ENCODE measurements at regions not wholly inside any gene's neighbourhood (a gene's known extent, or its start where the extent isn't known, plus 50 kb on each side); places are given as distances from the start of the nearest gene placed in this dataset.
A peak's percentile ranks its signal among the peaks of the same experiment; 100 is the strongest.

GRCh38 chr1:220410611-220411010 is 117.3 kb upstream of the MARK1 start:
- no peaks in the 10 kb centered on the region for H3K27me3 ChIP-seq (replicated peaks; ENCODE audit: insufficient read depth)
- H3K27ac ChIP-seq: no peak overlapping the region
- H4K20me1 ChIP-seq (ENCODE audit: insufficient read depth): no peaks in the 10 kb centered on the region
- WGBS, 2 experiments (ENCODE audit: low coverage in 1 of 2, low lambda C conversion rate in 2 of 2, missing lambda C conversion rate in 2 of 2): 8 to 12% methylated on average over 7 of the region's 7 CpGs
- in situ Hi-C loops (cut with MboI): no loop called here
- H3K4me3 ChIP-seq: no peak overlapping the region
- H3K9me3 ChIP-seq (ENCODE audit: low read depth): no peaks in the 10 kb centered on the region
- peak; percentile 4 for DNase-seq
- H3K9ac ChIP-seq: no peak overlapping the region
- no peaks in the 10 kb centered on the region for H3F3A ChIP-seq (ENCODE audit: insufficient read depth)
- H2AFZ ChIP-seq: no peak overlapping the region
- no peaks in the 10 kb centered on the region for H3K79me2 ChIP-seq (ENCODE audit: insufficient read depth)
- H3K36me3 ChIP-seq (ENCODE audit: low read depth): no peaks in the 10 kb centered on the region
- H3K4me1 ChIP-seq (ENCODE audit: insufficient read depth): peaks cover 5% of the 10 kb centered on the region; the same call in 1 of the 2 replicates
- TF ChIP-seq EZH2 (IDR thresholded peaks at IDR 0.05; ENCODE audit: insufficient read depth, poor library complexity, severe bottlenecking): no peak
- no peak for TF ChIP-seq EZH2phosphoT487 (IDR thresholded peaks at IDR 0.05; ENCODE audit: insufficient read depth, low read depth)
- no peak overlapping the region for H3K4me2 ChIP-seq (ENCODE audit: unreplicated experiment)
- H3K9me2 ChIP-seq (ENCODE audit: insufficient read depth): no peaks in the 10 kb centered on the region

- Histone ChIP-seq H3K4me3 (no peak overlapping the region), H3K4me2 (ENCODE audit: unreplicated experiment) (no peak overlapping the region), H3K4me1 (ENCODE audit: insufficient read depth) (peaks cover 5% of the 10 kb centered on the region; the same call in 1 of the 2 replicates), H3K36me3 (ENCODE audit: low read depth) (no peaks in the 10 kb centered on the region), H3K79me2 (ENCODE audit: insufficient read depth) (no peaks in the 10 kb centered on the region), H3F3A (ENCODE audit: insufficient read depth) (no peaks in the 10 kb centered on the region), H3K27ac (no peak overlapping the region), H3K9me2 (ENCODE audit: insufficient read depth) (no peaks in the 10 kb centered on the region), H3K9ac (no peak overlapping the region), H4K20me1 (ENCODE audit: insufficient read depth) (no peaks in the 10 kb centered on the region), H3K9me3 (ENCODE audit: low read depth) (no peaks in the 10 kb centered on the region), H3K27me3 (replicated peaks; ENCODE audit: insufficient read depth) (no peaks in the 10 kb centered on the region), H2AFZ (no peak overlapping the region)
- TF ChIP-seq EZH2 (IDR thresholded peaks at IDR 0.05; ENCODE audit: insufficient read depth, poor library complexity, severe bottlenecking) (no peak), EZH2phosphoT487 (IDR thresholded peaks at IDR 0.05; ENCODE audit: insufficient read depth, low read depth) (no peak)
- no peak for DNase-seq
- in situ Hi-C loops (cut with MboI): no loop called here
- WGBS, 2 experiments (ENCODE audit: low coverage in 1 of 2, low lambda C conversion rate in 2 of 2, missing lambda C conversion rate in 2 of 2): 62 to 72% methylated on average over 13 of the region's 13 CpGs
Measured at GRCh38 chr1:220409771-220410595, 118.0 kb upstream of the MARK1 start.

- H3K36me3 ChIP-seq (ENCODE audit: low read depth): no peaks in the 10 kb centered on the region
- H3K4me2 ChIP-seq (ENCODE audit: unreplicated experiment): no peak overlapping the region
- no peaks in the 10 kb centered on the region for H3K79me2 ChIP-seq (ENCODE audit: insufficient read depth)
- no peaks in the 10 kb centered on the region for H3K9me2 ChIP-seq (ENCODE audit: insufficient read depth)
- H3K9ac ChIP-seq: no peak overlapping the region
- in situ Hi-C loops (cut with MboI): no loop called here
- no peaks in the 10 kb centered on the region; the same call in 1 of the 2 replicates for H3K27me3 ChIP-seq (replicated peaks; ENCODE audit: insufficient read depth)
- H4K20me1 ChIP-seq (ENCODE audit: insufficient read depth): no peaks in the 10 kb centered on the region
- no peak overlapping the region for H2AFZ ChIP-seq
- H3K9me3 ChIP-seq (ENCODE audit: low read depth): no peaks in the 10 kb centered on the region
- TF ChIP-seq EZH2phosphoT487 (IDR thresholded peaks at IDR 0.05; ENCODE audit: insufficient read depth, low read depth): no peak
- TF ChIP-seq EZH2 (IDR thresholded peaks at IDR 0.05; ENCODE audit: insufficient read depth, poor library complexity, severe bottlenecking): no peak
- no peaks in the 10 kb centered on the region for H3F3A ChIP-seq (ENCODE audit: insufficient read depth)
- H3K4me1 ChIP-seq (ENCODE audit: insufficient read depth): peaks cover 5% of the 10 kb centered on the region; the same call in 1 of the 2 replicates
- H3K4me3 ChIP-seq: no peak overlapping the region
- no peak overlapping the region for H3K27ac ChIP-seq
- no peak for DNase-seq
Measured at GRCh38 chr1:220407191-220407590, 120.7 kb upstream of the MARK1 start.

GRCh38 chr1:220398238-220398637 is 126.0 kb upstream of the RAB3GAP2 start:
- WGBS, 2 experiments (ENCODE audit: low coverage in 1 of 2, low lambda C conversion rate in 2 of 2, missing lambda C conversion rate in 2 of 2): 23 to 36% methylated on average over 2 of the region's 2 CpGs
- H3K4me2 ChIP-seq (ENCODE audit: unreplicated experiment): no peak overlapping the region
- in situ Hi-C loops (cut with MboI): no loop called here

More at GRCh38 chr1:220398238-220398637, 126.0 kb upstream of the RAB3GAP2 start:
- H3K9me3 ChIP-seq (ENCODE audit: low read depth): no peaks in the 10 kb centered on the region
- no peak for TF ChIP-seq EZH2phosphoT487 (IDR thresholded peaks at IDR 0.05; ENCODE audit: insufficient read depth, low read depth)
- TF ChIP-seq EZH2 (IDR thresholded peaks at IDR 0.05; ENCODE audit: insufficient read depth, poor library complexity, severe bottlenecking): no peak
- no peak overlapping the region for H3K9ac ChIP-seq
- no peaks in the 10 kb centered on the region for H3K4me1 ChIP-seq (ENCODE audit: insufficient read depth)
- H3K27ac ChIP-seq: no peak overlapping the region
- no peak overlapping the region for H3K4me3 ChIP-seq
- no peak for DNase-seq
- no peaks in the 10 kb centered on the region for H3K36me3 ChIP-seq (ENCODE audit: low read depth)
- H3K79me2 ChIP-seq (ENCODE audit: insufficient read depth): no peaks in the 10 kb centered on the region
- H3K9me2 ChIP-seq (ENCODE audit: insufficient read depth): no peaks in the 10 kb centered on the region
- H3K27me3 ChIP-seq (replicated peaks; ENCODE audit: insufficient read depth): no peaks in the 10 kb centered on the region
- H2AFZ ChIP-seq: no peak overlapping the region
- no peaks in the 10 kb centered on the region for H3F3A ChIP-seq (ENCODE audit: insufficient read depth)
- no peaks in the 10 kb centered on the region for H4K20me1 ChIP-seq (ENCODE audit: insufficient read depth)
